Activated naive CD4-positive, alpha-beta T cell treated with anti-CD3 and anti-CD28 coated beads, Interleukin-2, amount 10 ng/mL, durations not matched to agents 7 days and 5 days (primary cell): ENCODE measurements at regions not wholly inside any gene's neighbourhood (a gene's known extent, or its start where the extent isn't known, plus 50 kb on each side); places are given as distances from the start of the nearest gene placed in this dataset.
A peak's percentile ranks its signal among the peaks of the same experiment; 100 is the strongest.

Experiments
- CTCF ChIA-PET: fragments of 350-600 bp; sonication (Branson Sonifier 250); formaldehyde crosslinking; loops from one replicate; lab custom pipeline; 2021; ENCODE audit warnings: antibody characterized with exemption; lab: Charles Lee
- DNase-seq: peaks from one replicate; pipeline ENCODE4 v3.0.0-alpha.2; 2020
- H3K27ac Mint-ChIP-seq: one replicate; pipeline ENCODE4 v1.8.0; 2021; ENCODE audit warnings: mild to moderate bottlenecking, moderate library complexity, mixed read lengths
- H3K27me3 Mint-ChIP-seq: one replicate; pipeline ENCODE4 v1.8.0; 2021; ENCODE audit warnings: mild to moderate bottlenecking, mixed read lengths
- H3K36me3 Mint-ChIP-seq: one replicate; pipeline ENCODE4 v1.8.0; 2021; ENCODE audit warnings: mixed read lengths
- H3K4me1 Mint-ChIP-seq: one replicate; pipeline ENCODE4 v1.8.0; 2021; ENCODE audit warnings: mixed read lengths
- H3K4me3 Mint-ChIP-seq: one replicate; pipeline ENCODE4 v1.8.0; 2021; ENCODE audit warnings: mild to moderate bottlenecking, moderate library complexity, mixed read lengths
- H3K9me3 Mint-ChIP-seq: one replicate; pipeline ENCODE4 v1.8.0; 2021; ENCODE audit warnings: mixed read lengths

DNA sequence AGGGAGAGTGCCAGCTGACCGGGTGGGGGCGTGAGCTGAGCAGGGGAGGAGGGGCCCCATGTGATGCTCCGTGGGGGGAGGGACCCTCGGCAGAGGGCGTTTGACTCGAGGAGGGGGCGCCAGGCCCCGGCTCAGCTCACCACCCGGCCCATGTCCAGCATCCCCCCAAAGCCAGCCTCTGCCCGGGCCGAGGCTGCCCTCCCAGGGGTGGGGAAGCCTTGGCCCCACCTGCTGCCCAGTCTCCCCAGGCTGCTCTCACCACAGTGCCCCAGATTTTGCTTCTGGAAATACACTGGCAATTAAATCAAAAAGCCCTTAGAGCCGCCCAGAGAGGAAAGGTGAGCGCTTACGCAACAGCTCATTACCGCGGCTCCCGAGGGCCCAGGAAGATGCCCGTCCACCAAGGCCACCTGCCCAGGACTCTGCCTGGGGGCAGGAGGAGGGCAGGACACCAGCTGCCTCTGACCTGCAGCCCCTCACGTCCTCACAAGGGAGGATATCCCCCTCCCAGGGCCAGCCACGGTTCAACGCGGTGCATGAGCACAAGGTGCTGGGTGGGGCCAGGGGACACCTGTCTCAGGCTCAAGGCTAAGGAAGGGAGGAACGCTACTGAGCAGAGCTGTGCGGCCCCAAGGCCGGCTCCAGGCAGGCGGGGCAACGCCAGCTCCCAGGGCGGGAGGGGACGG lies 70.0 kb upstream of the INPP5A start:
- CTCF ChIA-PET, result interaction anchor here (1.4 kb wide), 1 partner anchor 9 kb away, joined by 4 read pairs; no protein-coding TSS in a partner anchor
- peaks cover 22% of the 10 kb centered on the region for H3K27me3 Mint-ChIP-seq
- H3K27ac Mint-ChIP-seq, result no peak overlapping the region
- H3K36me3 Mint-ChIP-seq, result no peaks in the 10 kb centered on the region
- peak; percentile 8 for DNase-seq
- no peak overlapping the region for H3K4me3 Mint-ChIP-seq
- no peaks in the 10 kb centered on the region for H3K4me1 Mint-ChIP-seq
- no peaks in the 10 kb centered on the region for H3K9me3 Mint-ChIP-seq

GRCh38 chr10:132468216-132468615 lies 69.4 kb upstream of the INPP5A start:
- Mint-ChIP-seq H3K9me3 (no peaks in the 10 kb centered on the region), H3K4me1 (no peaks in the 10 kb centered on the region), H3K27me3 (peaks cover 22% of the 10 kb centered on the region), H3K36me3 (no peaks in the 10 kb centered on the region), H3K27ac (no peak overlapping the region), H3K4me3 (no peak overlapping the region)
- no peak for DNase-seq
- CTCF ChIA-PET, result no interaction called here

DNA sequence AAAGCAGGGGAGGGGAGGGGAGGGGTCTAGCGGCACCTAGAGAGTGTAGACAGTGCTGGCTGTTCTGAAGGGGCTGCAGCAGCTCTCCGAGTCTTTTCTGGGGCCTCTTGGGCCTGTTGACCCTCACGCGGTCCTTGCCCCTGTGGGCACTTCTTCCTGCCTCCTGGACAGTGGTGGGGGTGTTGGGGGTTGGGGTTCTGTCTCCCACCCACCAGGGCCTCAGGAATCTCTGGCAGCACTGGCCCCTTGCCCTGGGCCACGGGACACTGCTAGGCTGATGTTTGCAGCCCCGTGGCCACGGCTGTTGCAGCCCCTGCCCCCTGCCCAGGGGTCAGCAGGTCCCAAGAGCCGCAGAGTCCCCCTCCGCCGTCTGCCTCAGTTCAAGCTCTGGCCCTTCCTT lies 68.9 kb upstream of the INPP5A start:
- Mint-ChIP-seq H3K27me3 (peaks cover 27% of the 10 kb centered on the region), H3K4me3 (no peak overlapping the region), H3K4me1 (no peaks in the 10 kb centered on the region), H3K27ac (no peak overlapping the region), H3K9me3 (no peaks in the 10 kb centered on the region), H3K36me3 (no peaks in the 10 kb centered on the region)
- peak; percentile 14 for DNase-seq
- CTCF ChIA-PET, result no interaction called here

GRCh38 chr10:132469197-132469884 lies 68.2 kb upstream of the INPP5A start:
- Mint-ChIP-seq H3K27ac (no peak overlapping the region), H3K4me3 (no peak overlapping the region), H3K27me3 (peaks cover 30% of the 10 kb centered on the region), H3K9me3 (no peaks in the 10 kb centered on the region), H3K4me1 (no peaks in the 10 kb centered on the region), H3K36me3 (no peaks in the 10 kb centered on the region)
- DNase-seq, result peak; percentile 7
- CTCF ChIA-PET, result no interaction called here

GRCh38 chr10:132470410-132471124 lies 67.0 kb upstream of the INPP5A start:
- CTCF ChIA-PET, result interaction anchor here (1.1 kb wide), 1 partner anchor 11 kb away, joined by 5 read pairs; no protein-coding TSS in a partner anchor
- Mint-ChIP-seq H3K36me3 (no peaks in the 10 kb centered on the region), H3K9me3 (no peaks in the 10 kb centered on the region), H3K27me3 (peaks cover 30% of the 10 kb centered on the region), H3K4me1 (no peaks in the 10 kb centered on the region), H3K4me3 (no peak overlapping the region), H3K27ac (no peak overlapping the region)
- peak; percentile 24 for DNase-seq

- CTCF ChIA-PET, result interaction anchor here (1.1 kb wide), 1 partner anchor 12 kb away, joined by 5 read pairs; no protein-coding TSS in a partner anchor
- no peak overlapping the region for H3K27ac Mint-ChIP-seq
- H3K4me1 Mint-ChIP-seq, result no peaks in the 10 kb centered on the region
- peaks cover 30% of the 10 kb centered on the region for H3K27me3 Mint-ChIP-seq
- no peaks in the 10 kb centered on the region for H3K9me3 Mint-ChIP-seq
- H3K4me3 Mint-ChIP-seq, result no peak overlapping the region
- no peak for DNase-seq
- H3K36me3 Mint-ChIP-seq, result no peaks in the 10 kb centered on the region
Measured at GRCh38 chr10:132471125-132471451, 66.5 kb upstream of the INPP5A start.

GRCh38 chr10:132471484-132471883 lies 66.1 kb upstream of the INPP5A start:
- no peak for DNase-seq
- H3K36me3 Mint-ChIP-seq, result no peaks in the 10 kb centered on the region
- no peaks in the 10 kb centered on the region for H3K4me1 Mint-ChIP-seq
- CTCF ChIA-PET, result interaction anchor here (1.1 kb wide), 1 partner anchor 12 kb away, joined by 5 read pairs; no protein-coding TSS in a partner anchor
- no peak overlapping the region for H3K4me3 Mint-ChIP-seq
- H3K9me3 Mint-ChIP-seq, result no peaks in the 10 kb centered on the region
- H3K27me3 Mint-ChIP-seq, result peaks cover 34% of the 10 kb centered on the region
- no peak overlapping the region for H3K27ac Mint-ChIP-seq

- no peaks in the 10 kb centered on the region for H3K36me3 Mint-ChIP-seq
- peaks cover 45% of the 10 kb centered on the region for H3K27me3 Mint-ChIP-seq
- no peak overlapping the region for H3K27ac Mint-ChIP-seq
- no peak overlapping the region for H3K4me3 Mint-ChIP-seq
- CTCF ChIA-PET, result no interaction called here
- H3K4me1 Mint-ChIP-seq, result no peaks in the 10 kb centered on the region
- no peak for DNase-seq
- H3K9me3 Mint-ChIP-seq, result no peaks in the 10 kb centered on the region
Measured at GRCh38 chr10:132475086-132475485, 62.5 kb upstream of the INPP5A start.

- H3K27me3 Mint-ChIP-seq, result peaks cover 32% of the 10 kb centered on the region
- no peak for DNase-seq
- H3K9me3 Mint-ChIP-seq, result no peaks in the 10 kb centered on the region
- H3K4me1 Mint-ChIP-seq, result no peaks in the 10 kb centered on the region
- H3K4me3 Mint-ChIP-seq, result no peak overlapping the region
- H3K27ac Mint-ChIP-seq, result no peak overlapping the region
- CTCF ChIA-PET, result no interaction called here
- H3K36me3 Mint-ChIP-seq, result no peaks in the 10 kb centered on the region
Measured at GRCh38 chr10:132476146-132477065, 61.2 kb upstream of the INPP5A start.

DNA sequence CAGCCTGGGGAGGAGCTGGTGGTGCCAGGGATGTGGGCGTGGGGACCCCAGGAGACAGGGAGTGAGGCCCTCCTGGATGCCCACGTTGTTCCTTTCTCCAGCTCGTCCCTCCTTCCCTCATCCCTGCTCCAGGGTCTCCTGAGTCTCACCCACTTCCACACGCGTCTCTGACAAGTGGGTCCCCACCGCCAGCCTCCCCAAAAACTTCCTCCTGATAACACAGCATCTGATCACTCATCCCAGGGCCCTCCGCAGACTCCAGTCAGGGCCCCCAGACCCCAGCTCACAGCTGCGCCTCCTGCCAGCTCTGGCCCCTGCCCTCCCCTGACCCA lies 60.6 kb upstream of the INPP5A start:
- DNase-seq, result no peak
- Mint-ChIP-seq H3K27me3 (peaks cover 31% of the 10 kb centered on the region), H3K4me1 (no peaks in the 10 kb centered on the region), H3K9me3 (no peaks in the 10 kb centered on the region), H3K27ac (no peak overlapping the region), H3K4me3 (no peak overlapping the region), H3K36me3 (no peaks in the 10 kb centered on the region)
- CTCF ChIA-PET, result no interaction called here

DNA sequence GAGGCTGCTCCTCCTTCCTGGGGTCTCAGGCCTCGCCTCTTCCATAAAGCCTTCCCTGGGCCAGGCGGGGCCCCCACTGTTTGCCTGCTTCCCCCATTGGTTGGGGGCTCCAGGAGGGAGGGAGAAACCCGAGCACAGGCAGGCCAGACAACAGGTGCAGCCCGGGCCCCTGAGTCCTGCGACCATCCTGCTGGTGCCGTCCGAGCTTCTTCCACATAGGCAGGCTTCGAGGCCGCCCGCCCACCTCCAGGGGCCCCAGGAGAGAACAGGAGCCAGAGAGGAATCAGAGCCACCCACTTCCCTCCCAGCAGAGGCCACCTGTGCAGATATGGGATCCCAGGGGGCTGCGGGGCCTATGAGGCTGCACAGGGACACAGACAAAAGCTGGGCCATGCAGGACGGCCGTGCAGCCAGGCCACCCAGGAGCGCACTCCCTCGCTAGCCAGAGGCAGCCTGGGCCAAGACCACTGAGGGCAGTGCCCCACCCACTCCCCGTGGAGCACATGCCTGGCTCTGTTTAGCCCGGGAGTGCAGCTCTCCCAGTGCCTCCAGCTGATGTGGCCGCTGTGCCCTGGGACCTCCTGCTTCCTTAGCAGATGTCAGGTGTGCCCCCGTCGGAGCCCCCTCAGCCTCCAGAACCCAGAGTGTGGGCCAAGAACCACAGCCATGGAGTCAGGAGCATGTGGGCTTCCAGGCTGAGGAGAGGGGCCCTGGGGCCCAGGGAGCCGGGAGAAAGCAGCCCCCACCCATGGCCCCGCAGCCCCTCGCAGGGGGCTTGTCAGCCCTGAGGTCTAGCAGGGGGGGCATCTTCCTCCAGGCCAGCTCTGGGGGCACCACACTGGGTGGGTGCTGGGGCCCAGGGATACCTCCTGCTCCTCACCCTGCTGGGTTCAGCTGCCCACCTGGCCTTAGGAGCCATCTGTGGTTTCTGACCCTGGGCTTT lies 59.9 kb upstream of the INPP5A start:
- Mint-ChIP-seq H3K9me3 (no peaks in the 10 kb centered on the region), H3K4me3 (no peak overlapping the region), H3K27me3 (peaks cover 31% of the 10 kb centered on the region), H3K27ac (no peak overlapping the region), H3K36me3 (no peaks in the 10 kb centered on the region), H3K4me1 (no peaks in the 10 kb centered on the region)
- DNase-seq, result no peak
- CTCF ChIA-PET, result no interaction called here

DNA sequence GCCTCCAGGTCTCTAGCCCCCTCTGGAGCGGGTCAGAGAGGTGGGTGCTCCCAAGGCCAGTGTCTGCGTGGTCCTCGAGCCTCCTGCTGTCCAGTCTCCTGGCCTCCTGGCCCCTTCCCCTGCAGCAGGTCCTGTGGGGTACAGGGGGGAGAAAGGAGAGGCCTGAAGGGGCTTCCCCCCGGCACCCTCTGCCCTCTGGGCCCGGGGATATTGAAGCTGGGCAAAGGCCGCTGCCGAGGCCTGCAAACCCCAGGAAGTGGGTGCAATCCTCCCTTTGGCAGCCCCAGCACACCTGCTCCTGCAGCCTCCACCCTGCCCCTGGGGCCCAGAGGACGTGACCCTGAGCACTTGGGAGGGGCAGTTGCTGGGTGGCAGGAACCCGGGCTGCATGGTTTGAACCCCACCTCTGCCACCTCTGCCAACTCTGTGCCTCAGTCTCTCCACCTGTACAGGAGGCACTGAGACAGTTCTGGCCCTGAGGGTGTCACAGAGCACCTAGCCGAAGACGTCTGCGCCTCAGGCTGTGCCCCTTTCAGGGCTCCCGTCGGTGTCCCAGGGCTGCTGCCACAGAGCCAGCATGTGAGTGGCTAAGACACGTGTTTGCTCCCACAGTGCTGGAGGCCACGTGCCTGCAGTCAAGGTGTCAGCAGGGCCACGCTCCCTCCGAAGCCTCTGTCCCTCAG lies 59.1 kb upstream of the INPP5A start:
- H3K27me3 Mint-ChIP-seq, result peaks cover 28% of the 10 kb centered on the region
- CTCF ChIA-PET, result no interaction called here

More for the DNA sequence above, 59.1 kb upstream of the INPP5A start:
- H3K36me3 Mint-ChIP-seq, result no peaks in the 10 kb centered on the region
- H3K9me3 Mint-ChIP-seq, result no peaks in the 10 kb centered on the region
- no peak overlapping the region for H3K27ac Mint-ChIP-seq
- H3K4me3 Mint-ChIP-seq, result no peak overlapping the region
- no peaks in the 10 kb centered on the region for H3K4me1 Mint-ChIP-seq
- DNase-seq, result no peak
